NCI-H82 treated with DMSO at 0.1 percent for 48 hours (cell line): ENCODE measurements at regions not wholly inside any gene's neighbourhood (a gene's known extent, or its start where the extent isn't known, plus 50 kb on each side); places are given as distances from the start of the nearest gene placed in this dataset.

ENCODE experiments used
- DNase-seq: peaks from one replicate; lab custom pipeline; 2025; ENCODE audit not compliant: unreplicated experiment; lab: John Stamatoyannopoulos, UW

- DNase-seq: no peak
These were observed 52.8 kb upstream of the DHX15 start for GRCh38 chr4:24637173-24637572.

GRCh38 chr4:24638396-24638875, 54.1 kb upstream of the DHX15 start:
- DNase-seq: no peak

- DNase-seq: no peak
These were observed 55.4 kb upstream of the DHX15 start for GRCh38 chr4:24639714-24640113.

GRCh38 chr4:24640366-24640765, 56.0 kb upstream of the DHX15 start:
- no peak for DNase-seq

GRCh38 chr4:24642981-24643547, 58.7 kb upstream of the DHX15 start:
- no peak for DNase-seq

- no peak for DNase-seq
These were observed 59.6 kb upstream of the DHX15 start for GRCh38 chr4:24643774-24644520.

- no peak for DNase-seq
These were observed 60.8 kb upstream of the DHX15 start for GRCh38 chr4:24644983-24645764.

- DNase-seq: no peak
These were observed 61.6 kb upstream of the DHX15 start for GRCh38 chr4:24645765-24646550.

- no peak for DNase-seq
These were observed 62.6 kb upstream of the DHX15 start for GRCh38 chr4:24646798-24647460.

- no peak for DNase-seq
These were observed 66.7 kb upstream of the DHX15 start for GRCh38 chr4:24650849-24651640.

GRCh38 chr4:24655326-24655725, 71.0 kb upstream of the DHX15 start:
- DNase-seq: no peak

GRCh38 chr4:24655971-24656370, 71.6 kb upstream of the DHX15 start:
- no peak for DNase-seq

GRCh38 chr4:24656906-24657305, 72.6 kb upstream of the DHX15 start:
- no peak for DNase-seq

GRCh38 chr4:24657768-24658617, 73.6 kb upstream of the DHX15 start:
- DNase-seq: no peak

GRCh38 chr4:24659241-24659961, 75.0 kb upstream of the DHX15 start:
- no peak for DNase-seq

GRCh38 chr4:24662056-24662455, 77.7 kb upstream of the DHX15 start:
- DNase-seq: no peak

- no peak for DNase-seq
These were observed 78.2 kb upstream of the DHX15 start for GRCh38 chr4:24662542-24662941.

- no peak for DNase-seq
These were observed 80.6 kb upstream of the DHX15 start for GRCh38 chr4:24664956-24665355.
